D721Med (cell line): ENCODE measurements at regions not wholly inside any gene's neighbourhood (a gene's known extent, or its start where the extent isn't known, plus 50 kb on each side); places are given as distances from the start of the nearest gene placed in this dataset.

Experiments
- DNase-seq: peaks from one replicate; pipeline ENCODE4 v3.0.0; 2011; ENCODE audit warnings: low spot score; ENCODE audit not compliant: insufficient read length
- FAIRE-seq: peaks from 2 replicates; lab custom pipeline; 2011; peaks lifted over from hg19 to GRCh38; lab: Jason Lieb, UNC
- TF ChIP-seq, protein P1 (sequence below): IDR thresholded peaks from 2 replicates; pipeline ENCODE4 v1.5.1; 2012; ENCODE audit warnings: mild to moderate bottlenecking, control low read depth; ENCODE audit not compliant: insufficient read depth; ENCODE audit errors: missing control alignments

- no peak for FAIRE-seq
- no peak for DNase-seq
- TF ChIP-seq, protein P1, sequence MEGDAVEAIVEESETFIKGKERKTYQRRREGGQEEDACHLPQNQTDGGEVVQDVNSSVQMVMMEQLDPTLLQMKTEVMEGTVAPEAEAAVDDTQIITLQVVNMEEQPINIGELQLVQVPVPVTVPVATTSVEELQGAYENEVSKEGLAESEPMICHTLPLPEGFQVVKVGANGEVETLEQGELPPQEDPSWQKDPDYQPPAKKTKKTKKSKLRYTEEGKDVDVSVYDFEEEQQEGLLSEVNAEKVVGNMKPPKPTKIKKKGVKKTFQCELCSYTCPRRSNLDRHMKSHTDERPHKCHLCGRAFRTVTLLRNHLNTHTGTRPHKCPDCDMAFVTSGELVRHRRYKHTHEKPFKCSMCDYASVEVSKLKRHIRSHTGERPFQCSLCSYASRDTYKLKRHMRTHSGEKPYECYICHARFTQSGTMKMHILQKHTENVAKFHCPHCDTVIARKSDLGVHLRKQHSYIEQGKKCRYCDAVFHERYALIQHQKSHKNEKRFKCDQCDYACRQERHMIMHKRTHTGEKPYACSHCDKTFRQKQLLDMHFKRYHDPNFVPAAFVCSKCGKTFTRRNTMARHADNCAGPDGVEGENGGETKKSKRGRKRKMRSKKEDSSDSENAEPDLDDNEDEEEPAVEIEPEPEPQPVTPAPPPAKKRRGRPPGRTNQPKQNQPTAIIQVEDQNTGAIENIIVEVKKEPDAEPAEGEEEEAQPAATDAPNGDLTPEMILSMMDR, result no peak
Observed at GRCh38 chr14:76264384-76264783, 111.6 kb upstream of the ESRRB start.

GRCh38 chr14:76267322-76268046 is 108.5 kb upstream of the ESRRB start:
- no peak for DNase-seq
- TF ChIP-seq, protein P1, result no peak
- FAIRE-seq, result no peak

DNA sequence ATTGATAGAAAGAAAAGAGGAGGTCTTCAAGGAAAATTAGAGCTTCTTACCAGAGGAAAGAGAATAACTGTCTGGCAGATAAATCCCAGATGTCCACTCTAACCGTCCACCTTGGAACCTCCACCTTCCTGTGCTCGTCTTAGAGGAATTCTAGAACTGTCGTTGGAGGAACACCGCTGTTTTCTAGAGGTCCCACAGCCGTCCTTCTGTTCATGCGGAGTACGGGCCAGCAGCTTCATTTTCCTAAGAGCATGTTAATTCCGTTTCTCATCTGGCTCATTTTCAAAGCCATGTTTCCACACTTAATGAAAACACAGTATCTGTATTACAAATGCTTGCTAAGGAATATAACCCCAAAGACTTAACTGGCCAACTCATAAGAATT is 107.9 kb upstream of the ESRRB start:
- FAIRE-seq (no peak), DNase-seq (no peak)
- TF ChIP-seq, protein P1, result no peak

- DNase-seq (no peak), FAIRE-seq (no peak)
- TF ChIP-seq, protein P1, result no peak
Observed at GRCh38 chr14:76268700-76269099, 107.2 kb upstream of the ESRRB start.

DNA sequence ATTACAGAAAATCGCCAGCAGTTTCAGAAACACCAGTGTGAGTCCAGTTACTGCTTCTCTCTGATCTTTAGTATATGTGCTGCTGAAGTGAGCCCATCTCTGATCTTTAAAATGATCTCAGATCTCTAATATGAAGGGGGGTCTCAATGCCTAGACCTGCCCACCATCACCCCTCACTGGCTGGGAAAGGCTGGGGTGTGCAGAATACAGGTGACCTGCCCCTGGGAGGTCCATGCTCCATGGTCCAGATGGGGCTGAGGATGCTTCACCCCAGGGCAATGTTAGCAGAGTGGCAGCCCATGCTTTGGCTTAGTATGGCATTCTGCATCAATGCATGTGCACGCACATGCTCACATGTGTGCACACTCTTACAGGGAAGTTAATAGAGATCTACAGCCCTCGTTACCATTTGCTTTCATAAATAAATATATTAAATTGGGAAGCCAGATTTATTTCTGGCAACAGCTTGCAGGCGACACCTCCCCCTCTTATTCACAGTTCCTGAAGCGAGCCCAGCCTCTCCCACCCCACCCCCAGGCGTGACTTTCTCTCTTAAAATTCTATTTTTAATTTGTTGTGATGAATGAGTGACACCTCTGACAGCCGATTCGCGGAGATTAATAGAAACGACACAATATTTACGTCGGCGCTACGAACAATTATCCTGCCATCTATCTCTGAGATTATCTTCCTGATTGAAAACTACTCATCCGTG is 104.7 kb upstream of the ESRRB start:
- no peak for FAIRE-seq
- TF ChIP-seq, protein P1, result no peak
- peak; percentile 34 for DNase-seq

DNA sequence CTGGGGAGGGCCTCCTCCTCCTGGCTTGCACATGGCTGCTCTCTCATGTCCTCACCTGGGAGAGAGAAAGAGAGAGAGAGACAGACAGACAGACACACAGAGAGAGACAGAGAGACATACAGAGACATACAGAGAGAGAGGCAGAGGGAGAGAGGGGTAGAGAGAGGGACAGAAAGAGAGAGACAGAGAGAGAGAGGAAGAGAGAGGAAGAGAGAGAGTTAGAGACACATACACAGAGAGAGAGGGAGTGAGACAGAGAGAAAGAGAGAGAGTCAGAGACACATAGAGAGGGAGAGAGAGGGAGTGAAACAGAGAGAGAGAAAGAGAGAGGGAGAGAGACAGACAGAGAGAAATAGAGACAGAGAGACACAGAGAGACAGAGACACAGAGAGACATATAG is 103.6 kb upstream of the ESRRB start:
- no peak for FAIRE-seq
- TF ChIP-seq, protein P1, result no peak
- no peak for DNase-seq

DNA sequence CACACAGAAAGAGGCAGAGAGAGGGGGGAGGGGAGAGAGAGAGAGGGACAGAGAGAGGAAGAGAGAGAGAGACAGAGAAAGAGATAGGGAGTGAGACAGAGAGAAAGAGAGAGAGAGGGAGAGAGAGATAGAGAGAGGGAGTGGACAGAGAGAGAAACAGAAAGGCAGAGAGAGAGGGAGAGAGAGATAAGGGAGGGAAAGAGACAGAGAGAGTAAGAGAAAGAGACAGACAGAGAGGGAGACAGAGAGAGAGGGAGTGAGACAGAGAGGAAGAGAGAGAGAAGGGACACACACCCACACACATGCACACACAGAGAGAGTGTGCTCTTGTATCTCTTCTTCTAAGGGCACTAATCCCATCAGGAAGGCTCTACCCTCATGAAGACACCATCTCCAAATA is 103.2 kb upstream of the ESRRB start:
- FAIRE-seq, result no peak
- TF ChIP-seq, protein P1, result no peak
- no peak for DNase-seq
